ENCODE measurements at regions not wholly inside any gene's neighbourhood (a gene's known extent, or its start where the extent isn't known, plus 50 kb on each side); places are given as distances from the start of the nearest gene placed in this dataset.

DNA sequence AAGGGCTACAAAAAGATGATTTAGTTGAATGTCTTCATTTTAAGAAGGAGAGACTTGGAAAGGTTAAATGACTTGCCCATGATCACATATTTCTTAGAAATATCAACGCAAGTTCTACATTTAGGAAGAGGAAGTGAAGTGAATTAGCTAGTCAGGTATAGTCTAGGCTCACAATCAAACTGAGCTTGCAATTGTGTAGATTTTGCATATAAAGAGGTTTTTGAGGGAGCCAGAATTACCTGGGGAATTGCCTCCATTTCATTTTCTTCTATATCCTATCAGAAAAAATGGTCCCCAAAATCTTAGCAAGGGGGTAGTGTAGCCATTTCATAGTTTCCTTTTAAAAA is 71.3 kb downstream of the MFAP3 start:
- TF ChIP-seq, protein P1, sequence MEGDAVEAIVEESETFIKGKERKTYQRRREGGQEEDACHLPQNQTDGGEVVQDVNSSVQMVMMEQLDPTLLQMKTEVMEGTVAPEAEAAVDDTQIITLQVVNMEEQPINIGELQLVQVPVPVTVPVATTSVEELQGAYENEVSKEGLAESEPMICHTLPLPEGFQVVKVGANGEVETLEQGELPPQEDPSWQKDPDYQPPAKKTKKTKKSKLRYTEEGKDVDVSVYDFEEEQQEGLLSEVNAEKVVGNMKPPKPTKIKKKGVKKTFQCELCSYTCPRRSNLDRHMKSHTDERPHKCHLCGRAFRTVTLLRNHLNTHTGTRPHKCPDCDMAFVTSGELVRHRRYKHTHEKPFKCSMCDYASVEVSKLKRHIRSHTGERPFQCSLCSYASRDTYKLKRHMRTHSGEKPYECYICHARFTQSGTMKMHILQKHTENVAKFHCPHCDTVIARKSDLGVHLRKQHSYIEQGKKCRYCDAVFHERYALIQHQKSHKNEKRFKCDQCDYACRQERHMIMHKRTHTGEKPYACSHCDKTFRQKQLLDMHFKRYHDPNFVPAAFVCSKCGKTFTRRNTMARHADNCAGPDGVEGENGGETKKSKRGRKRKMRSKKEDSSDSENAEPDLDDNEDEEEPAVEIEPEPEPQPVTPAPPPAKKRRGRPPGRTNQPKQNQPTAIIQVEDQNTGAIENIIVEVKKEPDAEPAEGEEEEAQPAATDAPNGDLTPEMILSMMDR (IDR thresholded peaks at IDR 0.05): no peak
- TF ChIP-seq EZH2 (IDR thresholded peaks at IDR 0.05; ENCODE audit: borderline replicate concordance, insufficient read depth, low read depth, low read length, poor library complexity, severe bottlenecking): no peak

Measured in B cell (primary cell).